Activated CD4-positive, alpha-beta T cell treated with anti-CD3 and anti-CD28 coated beads, Interleukin-2, amount 50 U/mL, for 48 hours (primary cell): ENCODE measurements at regions not wholly inside any gene's neighbourhood (a gene's known extent, or its start where the extent isn't known, plus 50 kb on each side); places are given as distances from the start of the nearest gene placed in this dataset.

Experiments used
- DNase-seq, 2 experiments: peaks; one replicate each; pipeline ENCODE4 v3.0.0-alpha.2; 2020

DNA sequence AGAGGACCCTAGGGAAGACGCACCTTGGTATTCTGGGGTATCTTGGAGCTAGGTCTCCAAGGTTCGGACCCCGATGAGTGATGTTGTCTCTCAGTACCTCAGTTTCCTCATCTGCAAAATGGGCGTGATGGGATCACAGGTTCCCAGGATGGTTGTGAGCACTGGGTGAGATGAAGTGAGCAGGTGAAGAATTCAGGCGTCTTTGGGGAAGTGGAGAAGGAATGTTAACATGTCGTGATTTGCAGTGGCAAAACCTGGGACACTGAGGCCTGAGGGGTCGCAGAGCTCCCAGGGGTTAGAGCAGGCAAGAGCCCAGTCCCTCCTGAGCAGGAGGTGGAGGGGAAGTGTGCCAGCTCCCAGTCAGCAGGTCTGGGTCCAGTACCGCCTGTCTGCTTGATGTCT is 215.1 kb upstream of the GSE1 start:
- DNase-seq: no peak

DNA sequence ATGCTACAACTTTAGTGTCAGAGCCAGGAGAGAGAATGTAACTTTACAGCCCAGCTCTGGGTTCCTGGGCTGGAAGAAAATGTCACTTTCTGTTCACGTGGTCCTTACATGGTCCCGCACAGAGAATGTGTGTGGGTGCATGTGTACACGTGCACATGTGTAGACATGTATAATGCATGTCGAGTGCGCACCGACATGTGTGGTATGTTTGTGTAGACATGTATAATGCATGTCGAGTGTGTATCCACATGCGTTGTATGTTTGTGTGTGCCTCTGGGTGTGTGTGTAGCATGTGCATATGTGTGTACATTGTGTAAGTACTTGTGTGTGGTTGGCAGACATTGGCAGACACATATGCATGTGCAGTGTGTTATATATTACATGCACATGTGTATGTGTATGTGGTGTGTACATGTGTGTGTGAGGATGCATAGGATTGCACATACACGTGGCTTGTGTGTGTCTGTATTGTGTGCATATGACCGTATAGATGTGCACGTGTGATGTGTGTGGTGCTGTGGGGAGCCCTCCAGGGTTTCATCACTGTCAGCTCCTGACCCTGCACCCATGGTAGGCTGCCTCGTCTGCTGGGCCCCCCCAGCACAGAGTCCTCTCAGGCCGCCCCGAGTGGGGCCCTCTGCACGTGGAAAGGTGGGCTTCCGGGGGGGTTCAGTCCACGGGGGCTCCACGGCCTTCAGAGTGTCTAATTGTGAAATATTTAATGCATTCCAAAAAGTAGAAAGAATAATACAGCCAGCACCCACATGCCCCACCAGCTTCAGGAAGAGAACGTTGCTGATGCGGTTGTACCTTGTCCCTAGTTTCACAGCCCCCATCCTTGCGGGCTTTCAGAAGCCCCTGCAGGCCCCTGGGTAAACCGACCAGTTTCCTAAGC is 214.2 kb upstream of the GSE1 start:
- DNase-seq: no peak

- no peak for DNase-seq
Observed at GRCh38 chr16:85399583-85400284, 213.4 kb upstream of the GSE1 start.

DNA sequence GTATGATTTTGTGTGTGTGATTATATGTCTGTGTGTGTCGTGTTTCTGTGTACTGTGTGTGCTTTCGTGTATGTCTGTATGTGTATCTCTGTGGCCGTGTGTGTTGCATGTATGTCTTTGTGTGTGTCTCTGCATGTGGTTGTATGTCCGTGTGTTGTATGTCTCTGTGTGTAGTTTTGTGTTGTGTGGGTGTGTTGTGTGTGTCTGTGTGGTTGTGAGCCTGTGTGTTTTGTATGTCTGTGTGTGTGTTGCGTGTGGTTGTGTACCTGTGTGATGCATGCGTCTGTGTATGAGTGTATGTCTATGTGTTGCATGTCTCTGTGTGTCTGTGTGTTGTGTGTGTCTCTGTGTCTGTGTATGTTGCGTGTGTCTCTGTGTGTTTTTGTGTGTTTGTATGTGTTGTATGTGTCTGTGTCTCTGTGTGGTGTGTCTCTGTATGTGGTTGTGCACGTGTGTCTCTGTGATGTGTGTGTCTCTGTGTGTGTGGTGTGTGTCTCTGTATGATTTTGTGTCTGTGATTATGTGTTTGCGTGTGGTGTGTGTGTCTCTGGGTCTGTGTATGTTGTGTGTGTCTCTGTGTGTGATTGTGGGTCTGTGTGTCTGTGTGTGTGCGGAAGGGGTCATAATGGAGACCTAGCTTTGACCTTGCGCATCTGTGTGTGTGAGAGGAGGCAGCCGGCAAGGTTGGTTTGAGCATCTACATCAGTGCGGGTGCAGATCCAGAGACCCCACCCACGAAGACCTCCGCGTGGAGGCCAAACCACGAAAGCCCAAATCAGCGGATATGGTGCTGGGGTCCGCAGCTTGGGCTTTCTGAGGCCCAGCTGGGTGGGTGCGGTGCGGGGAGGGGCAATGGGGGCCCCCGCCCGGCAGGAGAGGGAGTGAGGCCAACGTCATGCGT is 212.6 kb upstream of the GSE1 start:
- DNase-seq: no peak

DNA sequence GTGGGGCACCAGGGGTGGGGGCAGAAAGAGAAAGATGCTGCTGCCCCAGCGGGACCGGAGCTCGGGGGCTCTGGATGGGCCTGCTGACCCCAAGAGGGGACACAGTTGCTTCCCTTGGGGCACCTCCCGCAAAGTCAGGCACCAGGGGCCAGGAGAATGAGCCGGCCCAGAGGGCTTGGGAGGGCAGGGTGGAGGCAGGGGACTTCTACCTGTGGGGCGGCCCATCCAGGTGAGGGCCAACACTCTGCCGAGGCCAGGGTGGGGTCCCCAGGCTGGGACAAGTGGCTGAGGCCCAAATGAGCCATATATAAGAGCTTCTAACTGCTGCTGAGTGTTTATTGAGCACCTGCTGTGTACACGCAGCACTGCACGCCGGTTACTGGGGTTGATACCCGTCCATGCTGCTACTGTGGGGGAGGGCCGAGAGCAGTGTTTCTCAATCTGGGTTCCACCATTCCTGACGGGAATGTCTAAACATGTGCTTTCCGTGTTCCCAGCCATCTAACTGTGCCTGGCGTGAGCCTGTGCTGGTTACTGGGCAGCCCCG is 211.7 kb upstream of the GSE1 start:
- no peak for DNase-seq

DNA sequence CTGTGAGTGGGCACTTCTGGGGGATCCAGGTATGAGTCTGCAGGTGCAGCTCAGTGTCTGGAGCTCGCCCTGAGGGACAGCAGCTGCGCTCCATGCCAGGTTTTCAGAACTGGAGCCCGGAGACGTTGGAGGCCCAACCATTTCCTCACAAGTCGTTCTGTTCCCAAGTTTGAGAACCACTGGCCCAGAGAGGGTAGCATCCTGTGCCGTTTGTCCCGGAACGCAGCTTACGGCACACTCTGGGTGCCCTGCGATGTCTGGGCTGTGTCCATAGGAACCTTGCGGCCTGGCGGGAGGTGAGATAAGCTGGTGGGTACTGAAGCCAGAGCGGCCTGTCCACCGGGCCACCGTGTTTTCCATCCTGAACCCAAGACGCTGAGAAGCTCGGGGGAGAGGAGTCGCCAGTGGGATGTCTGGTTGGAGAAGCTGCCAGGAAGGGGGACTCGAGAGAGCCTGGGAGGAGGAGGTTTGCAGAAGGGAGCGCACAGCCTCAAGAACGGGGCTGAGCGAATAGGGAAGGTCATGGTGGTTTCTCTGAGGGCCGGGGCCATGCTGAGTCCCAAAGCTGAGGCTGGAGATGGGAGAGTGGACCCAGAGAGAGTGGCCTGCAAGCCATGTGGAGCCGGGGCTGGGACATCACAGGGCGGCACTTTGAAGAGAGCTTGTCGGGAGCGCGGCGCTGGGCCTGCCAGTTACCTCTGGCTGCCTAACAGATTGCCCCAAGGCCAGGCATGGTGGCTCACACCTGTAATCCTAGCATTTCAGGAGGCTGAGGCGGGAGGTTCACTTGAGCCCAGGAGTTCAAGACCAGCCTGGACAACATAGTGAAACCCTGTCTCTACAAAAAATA is 211.0 kb upstream of the GSE1 start:
- DNase-seq: no peak

DNA sequence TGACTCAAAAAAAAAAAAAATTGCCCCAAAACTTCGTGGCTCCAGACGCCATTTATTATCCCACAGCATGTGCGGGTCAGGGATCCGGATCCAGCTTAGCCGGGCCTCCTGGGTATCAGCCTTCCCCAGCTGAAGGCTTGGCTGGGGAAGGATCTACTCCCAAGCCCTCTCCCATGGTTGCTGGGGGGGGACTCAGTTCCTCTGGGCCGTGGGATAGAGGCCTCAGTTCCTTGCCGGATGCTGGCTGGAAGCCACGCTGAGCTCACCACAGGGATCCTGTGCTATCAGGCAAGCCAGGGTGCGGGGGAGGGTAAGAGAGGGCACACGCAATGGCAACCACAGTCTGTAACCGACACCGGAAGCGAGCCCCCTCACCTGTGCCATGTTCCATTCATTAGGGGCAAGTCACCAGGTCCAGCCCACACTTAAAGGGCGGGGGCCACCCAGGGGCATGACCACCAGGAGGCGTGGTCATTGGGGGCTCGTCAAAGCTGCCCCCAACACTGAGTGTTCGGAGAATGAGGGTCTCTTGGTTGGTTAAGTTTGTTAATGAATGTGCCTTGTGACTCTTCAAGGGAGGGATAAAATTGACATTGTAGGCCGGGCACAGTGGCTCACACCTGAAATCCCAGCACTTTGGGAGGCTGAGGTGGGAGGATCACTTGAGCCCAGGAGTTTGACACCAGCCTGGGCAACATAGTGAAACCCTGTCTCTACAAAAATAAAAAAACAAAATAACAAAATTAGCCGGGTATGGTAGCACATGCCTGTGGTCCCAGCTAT is 210.0 kb upstream of the GSE1 start:
- DNase-seq: no peak

- no peak for DNase-seq
Observed at GRCh38 chr16:85403693-85404092, 209.4 kb upstream of the GSE1 start.

- no peak for DNase-seq
Observed at GRCh38 chr16:85412911-85413520, 200.1 kb upstream of the GSE1 start.

GRCh38 chr16:85413691-85414663 is 199.1 kb upstream of the GSE1 start:
- peak in 1 of 2 experiments; percentile 13 for DNase-seq

DNA sequence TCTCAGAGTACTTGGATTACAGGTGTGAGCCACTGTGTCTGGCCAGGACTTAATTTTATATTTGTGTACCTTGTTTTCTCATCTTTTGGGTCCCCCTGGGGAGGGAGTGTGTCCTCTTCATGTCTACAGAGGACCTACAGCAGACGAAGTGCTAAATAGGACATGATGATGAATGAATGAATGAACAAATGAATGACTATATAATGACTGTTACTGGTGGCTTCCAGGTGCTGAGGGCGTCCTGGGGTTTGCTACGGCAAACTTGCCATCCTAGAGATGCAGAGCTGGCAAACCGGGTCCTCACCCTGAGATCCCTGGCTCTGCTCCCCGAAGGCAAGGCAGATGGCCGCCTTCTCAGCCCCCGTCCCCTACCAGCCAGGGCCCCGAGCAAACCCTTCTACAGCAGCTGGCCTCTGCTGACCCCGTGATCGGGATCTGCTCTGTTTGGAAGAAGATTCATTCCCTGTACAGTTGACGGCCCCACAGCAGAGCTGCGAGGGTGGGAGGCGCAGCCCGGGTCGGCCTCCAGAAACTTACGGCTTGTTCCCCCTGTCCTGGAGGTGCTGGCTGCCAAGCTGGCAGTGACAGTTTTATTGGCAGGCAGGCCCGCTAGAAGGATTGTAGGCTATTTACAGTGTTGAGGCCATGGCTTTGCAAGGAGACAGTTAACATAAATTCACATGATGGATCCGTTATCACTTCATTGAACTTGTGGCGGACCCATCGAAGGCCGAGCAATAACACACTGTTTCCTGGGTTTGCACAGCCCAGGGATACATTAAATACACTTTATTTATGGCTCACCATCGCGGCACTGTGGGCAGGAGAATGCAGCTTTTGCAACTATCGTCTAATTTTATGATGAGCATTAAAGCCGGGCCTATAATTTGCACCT is 197.7 kb upstream of the GSE1 start:
- DNase-seq: no peak

- peak; percentile 79 to 84 for DNase-seq
Observed at GRCh38 chr16:85416228-85417109, 196.7 kb upstream of the GSE1 start.

GRCh38 chr16:85417156-85417860 is 195.8 kb upstream of the GSE1 start:
- DNase-seq: no peak

GRCh38 chr16:85418978-85419491 is 194.1 kb upstream of the GSE1 start:
- DNase-seq: no peak

DNA sequence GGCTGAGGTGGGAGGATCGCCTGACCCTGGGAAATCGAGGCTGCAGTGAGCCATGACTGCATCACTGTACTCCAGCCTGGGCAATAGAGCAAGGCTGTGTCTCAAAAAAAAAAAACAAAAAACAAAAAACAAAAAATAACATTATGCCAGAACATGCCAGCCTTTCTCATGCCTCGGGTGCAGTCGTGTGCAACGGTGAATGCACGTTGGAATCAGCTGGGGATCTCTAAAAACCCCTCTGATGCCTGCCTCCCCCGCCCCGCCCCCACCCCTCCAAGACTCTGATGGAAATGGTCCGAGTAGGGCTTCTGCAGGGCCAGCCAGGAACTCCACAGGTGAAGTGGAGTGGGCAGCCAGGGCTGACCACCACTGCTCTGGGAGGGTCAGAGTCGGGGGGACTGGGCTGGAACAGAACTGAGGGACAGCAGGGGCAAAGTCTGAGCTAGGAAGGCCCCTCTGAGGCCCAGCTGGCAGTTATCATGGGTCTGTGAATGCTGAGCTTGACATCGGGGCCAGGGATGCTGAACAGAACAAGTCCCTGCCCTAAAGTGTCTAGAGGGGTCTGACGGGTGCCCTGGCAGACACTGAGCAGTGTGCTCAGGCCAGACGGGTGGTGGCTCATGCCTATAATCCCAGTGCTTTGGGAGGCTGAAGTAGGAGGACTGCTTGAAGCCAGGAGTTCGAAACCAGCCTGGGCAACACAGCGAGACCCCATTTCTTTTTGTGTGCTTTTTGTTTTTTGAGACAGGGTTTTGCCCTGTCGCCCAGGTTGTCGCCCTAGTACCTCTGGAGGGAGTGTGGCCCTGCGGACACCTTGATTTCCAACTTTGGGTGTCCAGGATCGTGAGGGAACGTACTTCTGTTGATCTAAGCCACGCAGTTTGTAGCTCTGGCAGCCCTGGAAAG is 193.4 kb upstream of the GSE1 start:
- no peak for DNase-seq
